Kidney (tissue), 13 donors: ENCODE measurements at regions not wholly inside any gene's neighbourhood (a gene's known extent, or its start where the extent isn't known, plus 50 kb on each side); places are given as distances from the start of the nearest gene placed in this dataset.

Experiments
- DNase-seq, 5 donors: peaks; one replicate each; pipeline ENCODE4 v3.0.0-alpha.2; 2013 to 2020
- FAIRE-seq: peaks from 2 replicates; lab custom pipeline; 2012; peaks lifted over from hg19 to GRCh38; lab: Jason Lieb, UNC
- H3K27ac ChIP-seq, 2 donors: one replicate each; pipeline ENCODE4 v1.7.0; 2013; ENCODE audit warnings: low read depth in 2 of 2, low read length in 2 of 2, inconsistent platforms in 1 of 2
- H3K27me3 ChIP-seq: one replicate; pipeline ENCODE4 v1.7.1; 2013; ENCODE audit warnings: low read length, inconsistent platforms; ENCODE audit not compliant: control insufficient read depth, insufficient read depth
- H3K36me3 ChIP-seq, 3 donors: one replicate each; pipeline versions ENCODE4 v1.7.0 to v1.7.1; 2013; ENCODE audit warnings: low read length in 3 of 3, control low read depth in 1 of 3, inconsistent platforms in 1 of 3; ENCODE audit not compliant: insufficient read depth in 3 of 3, control insufficient read depth in 2 of 3
- H3K4me1 ChIP-seq, 3 donors: one replicate each; pipeline versions ENCODE4 v1.7.0 to v1.7.1; 2013; ENCODE audit warnings: low read length in 3 of 3, inconsistent platforms in 1 of 3, low read depth in 1 of 3; ENCODE audit not compliant: control insufficient read depth in 2 of 3, insufficient read depth in 2 of 3
- H3K4me3 ChIP-seq, 3 donors: one replicate each; pipeline versions ENCODE4 v1.7.0 to v1.8.1; 2013; ENCODE audit warnings: low read length in 3 of 3, control low read depth in 1 of 3, inconsistent platforms in 1 of 3
- H3K9ac ChIP-seq, 3 donors: one replicate each; pipeline versions ENCODE4 v1.7.0 to v1.7.1; 2013; ENCODE audit warnings: low read length in 3 of 3, control low read depth in 1 of 3, inconsistent platforms in 1 of 3
- H3K9me3 ChIP-seq, 3 donors: one replicate each; pipeline versions ENCODE4 v1.7.0 to v1.7.1; 2013; ENCODE audit warnings: low read length in 3 of 3, control low read depth in 1 of 3, inconsistent platforms in 1 of 3; ENCODE audit not compliant: control insufficient read depth in 2 of 3, insufficient read depth in 1 of 3
- intact Hi-C: fragments of 100-400 bp; cut with DNase I; formaldehyde crosslinking; loops from one replicate; pipeline ENCODE4 v1.11.1; 2022
- TF ChIP-seq, protein P1 (sequence below): IDR thresholded peaks from 3 replicates; pipeline ENCODE4 v1.5.1; 2012; ENCODE audit warnings: mild to moderate bottlenecking, moderate library complexity, borderline replicate concordance; ENCODE audit not compliant: insufficient read depth; ENCODE audit errors: extremely low read depth
- donor health status: control.
- donor health status: control.
- donor health status: control.
- donor health status: control.
- donor health status: control.
- donor health status: DM: yes; HTN: yes; CAD: no.
- donor health status: Normal renal cell carcinoma (clear cell type).

DNA sequence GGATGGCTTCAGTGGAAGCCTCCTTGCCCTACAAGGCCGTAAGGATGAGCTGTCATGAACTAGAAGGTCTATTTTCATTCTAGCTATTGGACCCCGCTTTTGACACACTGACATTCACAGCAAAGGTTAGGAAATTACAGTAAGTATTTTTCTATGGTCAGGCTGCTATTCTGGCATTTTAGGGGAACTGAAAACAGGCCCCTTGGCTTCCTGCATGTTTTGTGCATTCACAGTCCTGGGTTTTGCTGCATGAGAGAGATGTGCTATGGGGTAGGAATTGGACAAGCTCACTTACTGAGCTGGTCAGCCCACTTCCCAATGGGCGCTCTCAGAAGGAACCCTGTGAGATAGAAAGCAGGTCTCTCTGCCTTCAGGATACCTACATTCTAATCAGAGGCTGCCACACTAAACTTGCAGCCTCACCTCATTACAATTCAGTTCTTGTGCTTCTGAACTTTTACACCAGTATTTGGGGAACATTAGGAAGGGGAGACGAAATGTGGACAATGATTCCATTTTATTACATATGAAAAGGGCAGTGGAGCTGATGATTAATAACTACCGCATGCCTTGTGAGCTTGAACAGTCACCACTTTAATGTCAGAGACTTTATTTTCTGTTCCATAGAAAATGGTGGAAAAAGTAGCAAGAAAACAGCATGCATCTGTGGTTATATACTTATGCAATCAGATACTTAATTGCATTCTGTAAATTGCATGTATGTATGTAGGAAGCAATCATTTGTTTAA lies 86.6 kb upstream of the TAB2 start:
- DNase-seq (no peak), FAIRE-seq (no peak)
- H3K9ac ChIP-seq, result no peak overlapping the region
- no peaks in the 10 kb centered on the region for H3K27me3 ChIP-seq
- H3K4me1 ChIP-seq, result no peaks in the 10 kb centered on the region
- H3K9me3 ChIP-seq, result no peaks in the 10 kb centered on the region
- intact Hi-C loops, result no loop called here
- H3K4me3 ChIP-seq, result no peak overlapping the region
- TF ChIP-seq, protein P1, sequence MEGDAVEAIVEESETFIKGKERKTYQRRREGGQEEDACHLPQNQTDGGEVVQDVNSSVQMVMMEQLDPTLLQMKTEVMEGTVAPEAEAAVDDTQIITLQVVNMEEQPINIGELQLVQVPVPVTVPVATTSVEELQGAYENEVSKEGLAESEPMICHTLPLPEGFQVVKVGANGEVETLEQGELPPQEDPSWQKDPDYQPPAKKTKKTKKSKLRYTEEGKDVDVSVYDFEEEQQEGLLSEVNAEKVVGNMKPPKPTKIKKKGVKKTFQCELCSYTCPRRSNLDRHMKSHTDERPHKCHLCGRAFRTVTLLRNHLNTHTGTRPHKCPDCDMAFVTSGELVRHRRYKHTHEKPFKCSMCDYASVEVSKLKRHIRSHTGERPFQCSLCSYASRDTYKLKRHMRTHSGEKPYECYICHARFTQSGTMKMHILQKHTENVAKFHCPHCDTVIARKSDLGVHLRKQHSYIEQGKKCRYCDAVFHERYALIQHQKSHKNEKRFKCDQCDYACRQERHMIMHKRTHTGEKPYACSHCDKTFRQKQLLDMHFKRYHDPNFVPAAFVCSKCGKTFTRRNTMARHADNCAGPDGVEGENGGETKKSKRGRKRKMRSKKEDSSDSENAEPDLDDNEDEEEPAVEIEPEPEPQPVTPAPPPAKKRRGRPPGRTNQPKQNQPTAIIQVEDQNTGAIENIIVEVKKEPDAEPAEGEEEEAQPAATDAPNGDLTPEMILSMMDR, result no peak
- H3K36me3 ChIP-seq, result no peaks in the 10 kb centered on the region
- no peak overlapping the region for H3K27ac ChIP-seq

- Histone ChIP-seq H3K9me3 (no peaks in the 10 kb centered on the region), H3K27ac (no peak overlapping the region), H3K4me3 (no peak overlapping the region), H3K27me3 (no peaks in the 10 kb centered on the region), H3K4me1 (no peaks in the 10 kb centered on the region), H3K9ac (no peak overlapping the region), H3K36me3 (no peaks in the 10 kb centered on the region)
- no peak for DNase-seq
- FAIRE-seq, result no peak
- TF ChIP-seq, protein P1, result no peak
- intact Hi-C loops, result no loop called here
Observed at GRCh38 chr6:149231778-149232177, 85.7 kb upstream of the TAB2 start.

GRCh38 chr6:149233056-149233715 lies 84.3 kb upstream of the TAB2 start:
- H3K4me1 ChIP-seq, result no peaks in the 10 kb centered on the region
- H3K9me3 ChIP-seq, result no peaks in the 10 kb centered on the region
- TF ChIP-seq, protein P1, result no peak
- FAIRE-seq (no peak), DNase-seq (no peak)
- no peaks in the 10 kb centered on the region for H3K36me3 ChIP-seq
- no peak overlapping the region for H3K27ac ChIP-seq
- no peak overlapping the region for H3K4me3 ChIP-seq
- H3K9ac ChIP-seq, result no peak overlapping the region
- intact Hi-C loops, result no loop called here
- no peaks in the 10 kb centered on the region for H3K27me3 ChIP-seq
